Cardiac septum (tissue), 1 donor: ENCODE measurements at regions not wholly inside any gene's neighbourhood (a gene's known extent, or its start where the extent isn't known, plus 50 kb on each side); places are given as distances from the start of the nearest gene placed in this dataset.

ENCODE experiments used
- DNase-seq: peaks from one replicate; pipeline ENCODE4 v3.0.0-alpha.2; 2020; ENCODE audit warnings: low spot score
- intact Hi-C: fragments of 100-400 bp; cut with DNase I; formaldehyde crosslinking; loops from one replicate; pipeline ENCODE4 v1.14.0; 2022
- donor health status: DM: no; HTN: no; CAD: no.

- no peak for DNase-seq
- intact Hi-C loops = no loop called here
Measured at GRCh38 chr13:85671336-85671735, 127.9 kb downstream of the SLITRK6 start.

GRCh38 chr13:85666356-85666755 is 132.9 kb downstream of the SLITRK6 start:
- intact Hi-C loops = no loop called here

GRCh38 chr13:85665286-85665685 is 133.9 kb downstream of the SLITRK6 start:
- DNase-seq = no peak
- intact Hi-C loops = no loop called here

More at GRCh38 chr13:85666356-85666755, 132.9 kb downstream of the SLITRK6 start:
- DNase-seq = no peak

- no peak for DNase-seq
- intact Hi-C loops = no loop called here
Measured at GRCh38 chr13:85663856-85664255, 135.4 kb downstream of the SLITRK6 start.

GRCh38 chr13:85662186-85662585 is 137.0 kb downstream of the SLITRK6 start:
- intact Hi-C loops = no loop called here
- DNase-seq = no peak

GRCh38 chr13:85661675-85662074 is 137.5 kb downstream of the SLITRK6 start:
- no peak for DNase-seq
- intact Hi-C loops = no loop called here

- DNase-seq = no peak
- intact Hi-C loops = no loop called here
Measured at GRCh38 chr13:85659493-85659892, 139.7 kb downstream of the SLITRK6 start.

GRCh38 chr13:85657942-85658341 is 141.3 kb downstream of the SLITRK6 start:
- intact Hi-C loops = no loop called here
- DNase-seq = no peak

GRCh38 chr13:85655040-85655439 is 144.2 kb downstream of the SLITRK6 start:
- no peak for DNase-seq
- intact Hi-C loops = no loop called here

- no peak for DNase-seq
- intact Hi-C loops = no loop called here
Measured at GRCh38 chr13:85654227-85654626, 145.0 kb downstream of the SLITRK6 start.

- no peak for DNase-seq
- intact Hi-C loops = no loop called here
Measured at GRCh38 chr13:85653681-85654080, 145.5 kb downstream of the SLITRK6 start.

- no peak for DNase-seq
- intact Hi-C loops = no loop called here
Measured at GRCh38 chr13:85652491-85652890, 146.7 kb downstream of the SLITRK6 start.

- no peak for DNase-seq
- intact Hi-C loops = no loop called here
Measured at GRCh38 chr13:85651440-85651839, 147.8 kb downstream of the SLITRK6 start.

- intact Hi-C loops = no loop called here
Measured at GRCh38 chr13:85650613-85651012, 148.6 kb downstream of the SLITRK6 start.

GRCh38 chr13:85640727-85641126 is 158.5 kb downstream of the SLITRK6 start:
- intact Hi-C loops = no loop called here
- no peak for DNase-seq

More at GRCh38 chr13:85650613-85651012, 148.6 kb downstream of the SLITRK6 start:
- DNase-seq = no peak

GRCh38 chr13:85638815-85639393 is 160.3 kb downstream of the SLITRK6 start:
- intact Hi-C loops = no loop called here
- DNase-seq = no peak

- DNase-seq = no peak
- intact Hi-C loops = no loop called here
Measured at GRCh38 chr13:85638265-85638664, 161.0 kb downstream of the SLITRK6 start.

GRCh38 chr13:85632526-85633195 is 166.6 kb downstream of the SLITRK6 start:
- intact Hi-C loops = no loop called here
- DNase-seq = no peak

GRCh38 chr13:85631801-85632200 is 167.4 kb downstream of the SLITRK6 start:
- intact Hi-C loops = no loop called here
- DNase-seq = no peak

GRCh38 chr13:85626603-85627002 is 172.6 kb downstream of the SLITRK6 start:
- no peak for DNase-seq
- intact Hi-C loops = no loop called here

- DNase-seq = no peak
- intact Hi-C loops = no loop called here
Measured at GRCh38 chr13:85619321-85619720, 179.9 kb downstream of the SLITRK6 start.

- intact Hi-C loops = no loop called here
- no peak for DNase-seq
Measured at GRCh38 chr13:85618521-85618920, 180.7 kb downstream of the SLITRK6 start.
